SK-N-SH (cell line): ENCODE measurements at regions not wholly inside any gene's neighbourhood (a gene's known extent, or its start where the extent isn't known, plus 50 kb on each side); places are given as distances from the start of the nearest gene placed in this dataset.

Experiments used
- CTCF ChIA-PET: fragments of 300-600, 350-600 bp; formaldehyde crosslinking; extraction: SDS; loops from one replicate; lab custom pipeline; 2021; lab: Yijun Ruan, JAX
- POLR2A ChIA-PET: fragments of 350-600 bp; sonication (Branson Sonifier 250); formaldehyde crosslinking; extraction: SDS; loops from one replicate; lab custom pipeline; 2020; ENCODE audit warnings: antibody characterized with exemption, inconsistent platforms; lab: Yijun Ruan, JAX
- DNase-seq: peaks from one replicate; pipeline ENCODE4 v3.0.0; 2012
- H2AFZ ChIP-seq: fragments of 200-600 bp; sonication (generic); 2 replicates; pipeline ENCODE4 v1.8.1; 2016; ENCODE audit warnings: antibody characterized with exemption, mild to moderate bottlenecking, low read depth
- H3F3A ChIP-seq: fragments of 200-600 bp; sonication (generic); replicated peaks from 2 replicates; pipeline ENCODE3; 2016; ENCODE audit warnings: antibody characterized with exemption, mild to moderate bottlenecking; ENCODE audit not compliant: insufficient read depth
- H3K27ac ChIP-seq, 2 experiments: fragments of 200-500 bp in 1 of 2; fragments of 200-600 bp in 1 of 2; sonication (Bioruptor generic) in 1 of 2; sonication (generic), shearing (Covaris generic) in 1 of 2; 2 replicates each; pipeline versions ENCODE4 v1.5.1 to v1.6.1; 2014 to 2016; ENCODE audit warnings: low read depth in 2 of 2, inconsistent platforms in 1 of 2, low read length in 1 of 2, mild to moderate bottlenecking in 1 of 2, mixed read lengths in 1 of 2
- H3K27me3 ChIP-seq: fragments of 200-600 bp; sonication (generic), shearing (Covaris generic); 2 replicates; pipeline ENCODE4 v1.6.1; 2016; ENCODE audit warnings: mixed run types; ENCODE audit not compliant: insufficient read depth
- H3K36me3 ChIP-seq, 2 experiments: fragments of 200-500 bp in 1 of 2; fragments of 200-600 bp in 1 of 2; sonication (Bioruptor generic) in 1 of 2; sonication (generic) in 1 of 2; replicated peaks in 1 of 2; 2 replicates each; pipeline versions ENCODE3 to v1.5.1; 2014 to 2016; ENCODE audit warnings: low read length in 1 of 2, mild to moderate bottlenecking in 1 of 2; ENCODE audit not compliant: insufficient read depth in 2 of 2, control insufficient read depth in 1 of 2
- H3K4me1 ChIP-seq, 2 experiments: fragments of 200-500 bp in 1 of 2; fragments of 200-600 bp in 1 of 2; sonication (Bioruptor generic) in 1 of 2; sonication (generic), shearing (Covaris generic) in 1 of 2; 2 replicates each; pipeline versions ENCODE4 v1.5.1 to v1.6.1; 2014 to 2016; ENCODE audit warnings: low read depth in 1 of 2, low read length in 1 of 2, mixed run types in 1 of 2; ENCODE audit not compliant: insufficient read depth in 2 of 2, control insufficient read depth in 1 of 2
- H3K4me2 ChIP-seq: fragments of 200-600 bp; sonication (generic), shearing (Covaris generic); 2 replicates; pipeline ENCODE4 v1.6.1; 2017; ENCODE audit warnings: mixed run types
- H3K4me3 ChIP-seq, 2 experiments: fragments of 200-500 bp in 1 of 2; fragments of 200-600 bp in 1 of 2; sonication (Bioruptor generic) in 1 of 2; sonication (generic), shearing (Covaris generic) in 1 of 2; 2 replicates each; pipeline versions ENCODE4 v1.5.1 to v1.8.1; 2014 to 2016; ENCODE audit warnings: low read depth in 2 of 2, inconsistent platforms in 1 of 2, low read length in 1 of 2, mild to moderate bottlenecking in 1 of 2, mixed read lengths in 1 of 2, moderate library complexity in 1 of 2
- H3K79me2 ChIP-seq: fragments of 200-600 bp; sonication (generic); 2 replicates; pipeline ENCODE4 v1.8.1; 2017; ENCODE audit warnings: mild to moderate bottlenecking; ENCODE audit not compliant: insufficient read depth
- H3K9ac ChIP-seq: fragments of 200-600 bp; sonication (generic); 2 replicates; pipeline ENCODE4 v1.6.1; 2017; ENCODE audit warnings: mixed run types
- H3K9me2 ChIP-seq: fragments of 200-600 bp; sonication (generic); 2 replicates; pipeline ENCODE4 v1.6.1; 2017; ENCODE audit warnings: mixed run types
- H3K9me3 ChIP-seq: fragments of 200-600 bp; sonication (generic); 2 replicates; pipeline ENCODE4 v1.6.1; 2017; ENCODE audit warnings: mixed run types, mild to moderate bottlenecking, moderate library complexity
- H4K20me1 ChIP-seq: fragments of 200-600 bp; sonication (generic); 2 replicates; pipeline ENCODE4 v1.6.1; 2017; ENCODE audit warnings: mild to moderate bottlenecking, mixed run types; ENCODE audit not compliant: insufficient read depth
- CHD2 ChIP-seq: fragments of 150-350 bp; IDR thresholded peaks from 2 replicates; pipeline ENCODE4 v1.6.1; 2018; ENCODE audit warnings: low read length; ENCODE audit not compliant: partially characterized antibody
- CTCF ChIP-seq: fragments of 200-600 bp; sonication (generic); IDR thresholded peaks from 2 replicates; pipeline ENCODE4 v1.6.1; 2017; ENCODE audit warnings: antibody characterized with exemption, mild to moderate bottlenecking, moderate library complexity
- ELF1 ChIP-seq: IDR thresholded peaks from 2 replicates; pipeline ENCODE4 v1.4.0; 2012
- FOSL2 ChIP-seq: IDR thresholded peaks from 2 replicates; pipeline ENCODE4 v1.4.0; 2012; ENCODE audit warnings: low read depth, mild to moderate bottlenecking, moderate library complexity, borderline replicate concordance
- FOXJ3 ChIP-seq: sonication (generic); formaldehyde crosslinking; IDR thresholded peaks from 2 replicates; pipeline ENCODE4 v1.5.1; 2020; ENCODE audit warnings: mild to moderate bottlenecking, missing genetic modification reagents
- FOXM1 ChIP-seq: IDR thresholded peaks from 2 replicates; pipeline ENCODE4 v1.4.0; 2012; ENCODE audit warnings: low read depth, mild to moderate bottlenecking
- JUND ChIP-seq: IDR thresholded peaks from 2 replicates; pipeline ENCODE4 v1.4.0; 2012
- MXI1 ChIP-seq: IDR thresholded peaks from 2 replicates; pipeline ENCODE4 v1.6.1; 2012; ENCODE audit warnings: mild to moderate bottlenecking, low read depth, low read length, improper control_type of control experiment
- RCOR1 ChIP-seq: fragments of 150-350 bp; IDR thresholded peaks from 2 replicates; pipeline ENCODE4 v1.6.1; 2017; ENCODE audit warnings: antibody characterized with exemption, low read length
- RXRA ChIP-seq: IDR thresholded peaks from 2 replicates; pipeline ENCODE4 v1.4.0; 2012; ENCODE audit warnings: low read depth, mild to moderate bottlenecking, borderline replicate concordance
- SIN3A ChIP-seq: IDR thresholded peaks from 2 replicates; pipeline ENCODE4 v1.6.1; 2012; ENCODE audit warnings: low read depth, mild to moderate bottlenecking, low read length, moderate library complexity, borderline replicate concordance
- USF2 ChIP-seq: fragments of 150-350 bp; IDR thresholded peaks from 2 replicates; pipeline ENCODE4 v1.6.1; 2017; ENCODE audit warnings: antibody characterized with exemption, low read length, low read depth, borderline replicate concordance
- WGBS: methylation state at CpG from one replicate; pipeline ENCODE4 v1.1.6; 2017; ENCODE audit warnings: low lambda C conversion rate; 5-methylcytosine and 5-hydroxymethylcytosine counted together
- TF ChIP-seq, protein P1 (sequence below): IDR thresholded peaks from 2 replicates; pipeline ENCODE4 v1.4.0; 2012; ENCODE audit warnings: low read depth, borderline replicate concordance

DNA sequence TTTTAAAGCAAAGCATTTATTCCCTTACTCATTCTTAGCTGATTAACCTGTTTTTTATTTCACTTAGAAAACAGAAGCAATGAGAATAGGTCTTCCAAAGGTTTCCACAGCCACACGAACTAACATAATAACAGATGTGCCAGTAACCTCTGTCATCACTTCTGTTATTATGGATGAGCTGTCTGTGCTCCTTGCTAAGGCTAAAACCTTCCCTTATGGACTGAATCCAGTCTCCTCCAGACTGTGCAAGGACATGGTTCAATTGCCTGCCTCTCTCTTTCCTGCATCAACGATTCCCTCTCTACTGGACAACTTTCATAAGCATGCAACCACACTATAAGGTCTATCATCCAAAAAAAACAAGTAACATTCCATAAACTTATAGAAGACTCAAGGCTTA, 1446.2 kb downstream of the MAT2B start:
- CTCF ChIA-PET, result interaction anchor here (1.6 kb wide), 1 partner anchor 16 kb away, joined by 3 read pairs; no protein-coding TSS in a partner anchor
- Histone ChIP-seq H2AFZ (no peak overlapping the region), H4K20me1 (no peaks in the 10 kb centered on the region), H3K9me2 (no peaks in the 10 kb centered on the region), H3K4me3 (no peak overlapping the region), H3K36me3 (no peaks in the 10 kb centered on the region), H3K4me2 (no peak overlapping the region), H3K27ac (no peak overlapping the region), H3K4me1 (no peaks in the 10 kb centered on the region), H3K27me3 (no peaks in the 10 kb centered on the region), H3K9me3 (no peaks in the 10 kb centered on the region), H3F3A (no peaks in the 10 kb centered on the region), H3K79me2 (no peaks in the 10 kb centered on the region), H3K9ac (no peak overlapping the region)
- POLR2A ChIA-PET, result no interaction called here
- DNase-seq, result no peak
- TF ChIP-seq FOSL2, result no peak
- TF ChIP-seq CTCF, result no peak
- no peak for TF ChIP-seq FOXM1
- TF ChIP-seq, protein P1, sequence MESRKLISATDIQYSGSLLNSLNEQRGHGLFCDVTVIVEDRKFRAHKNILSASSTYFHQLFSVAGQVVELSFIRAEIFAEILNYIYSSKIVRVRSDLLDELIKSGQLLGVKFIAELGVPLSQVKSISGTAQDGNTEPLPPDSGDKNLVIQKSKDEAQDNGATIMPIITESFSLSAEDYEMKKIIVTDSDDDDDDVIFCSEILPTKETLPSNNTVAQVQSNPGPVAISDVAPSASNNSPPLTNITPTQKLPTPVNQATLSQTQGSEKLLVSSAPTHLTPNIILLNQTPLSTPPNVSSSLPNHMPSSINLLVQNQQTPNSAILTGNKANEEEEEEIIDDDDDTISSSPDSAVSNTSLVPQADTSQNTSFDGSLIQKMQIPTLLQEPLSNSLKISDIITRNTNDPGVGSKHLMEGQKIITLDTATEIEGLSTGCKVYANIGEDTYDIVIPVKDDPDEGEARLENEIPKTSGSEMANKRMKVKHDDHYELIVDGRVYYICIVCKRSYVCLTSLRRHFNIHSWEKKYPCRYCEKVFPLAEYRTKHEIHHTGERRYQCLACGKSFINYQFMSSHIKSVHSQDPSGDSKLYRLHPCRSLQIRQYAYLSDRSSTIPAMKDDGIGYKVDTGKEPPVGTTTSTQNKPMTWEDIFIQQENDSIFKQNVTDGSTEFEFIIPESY, result no peak
- TF ChIP-seq JUND, result no peak
- no peak for TF ChIP-seq MXI1
- TF ChIP-seq SIN3A, result no peak
- no peak for TF ChIP-seq RCOR1
- TF ChIP-seq FOXJ3, result no peak
- 20% methylated on average over 2 of the region's 2 CpGs for WGBS

DNA sequence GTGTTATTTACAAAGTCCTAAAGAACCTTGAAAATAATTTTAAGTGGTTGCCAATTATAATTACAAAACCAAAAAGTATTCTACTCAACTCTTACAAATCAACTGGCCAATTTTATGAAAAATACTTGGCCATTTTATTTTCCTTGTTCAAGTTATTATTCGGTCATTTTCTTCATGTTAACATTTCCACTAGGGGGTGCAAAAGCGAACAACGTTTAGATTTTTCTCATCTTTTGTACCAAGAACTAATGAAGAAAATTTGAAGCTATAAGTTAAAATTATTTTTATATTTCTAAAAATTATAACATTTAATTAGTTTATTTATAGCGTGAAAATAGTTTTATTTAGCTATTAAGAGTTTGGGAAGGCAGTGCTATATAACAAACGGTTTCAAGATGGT, 1453.3 kb downstream of the MAT2B start:
- WGBS, result 47% methylated on average over 5 of the region's 5 CpGs
- H4K20me1 ChIP-seq, result no peaks in the 10 kb centered on the region
- no peaks in the 10 kb centered on the region for H3K4me1 ChIP-seq
- H3K36me3 ChIP-seq, result no peaks in the 10 kb centered on the region
- no peak for DNase-seq
- no peaks in the 10 kb centered on the region for H3K79me2 ChIP-seq
- H3K27me3 ChIP-seq, result no peaks in the 10 kb centered on the region
- no peak for TF ChIP-seq FOSL2
- TF ChIP-seq RXRA, result no peak
- no peak for TF ChIP-seq CHD2
- TF ChIP-seq USF2, result no peak
- no peak for TF ChIP-seq ELF1
- no peak for TF ChIP-seq MXI1
- no peak overlapping the region for H3K9ac ChIP-seq
- no peaks in the 10 kb centered on the region for H3K9me3 ChIP-seq
- H3K4me2 ChIP-seq, result no peak overlapping the region
- ChIA-PET POLR2A (no interaction called here), CTCF (interaction anchor here (0.6 to 1.1 kb wide), 2 partner anchors 9 to 13 kb away, joined by 3 to 6 read pairs; no protein-coding TSS in a partner anchor)
- H3K4me3 ChIP-seq, result no peak overlapping the region
- H3K27ac ChIP-seq, result no peak overlapping the region
- H3K9me2 ChIP-seq, result no peaks in the 10 kb centered on the region
- H2AFZ ChIP-seq, result no peak overlapping the region
- H3F3A ChIP-seq, result no peaks in the 10 kb centered on the region
